Skin epidermis (tissue), 12 donors: ENCODE measurements at regions not wholly inside any gene's neighbourhood (a gene's known extent, or its start where the extent isn't known, plus 50 kb on each side); places are given as distances from the start of the nearest gene placed in this dataset.

ENCODE experiments used
- H3K27ac ChIP-seq, 21 experiments: fragments of 200-600 bp; sonication (generic) in 11 of 21; one replicate each; pipeline ENCODE4 v1.5.0; 2020; ENCODE audit warnings: mild to moderate bottlenecking in 3 of 21, inconsistent platforms in 2 of 21, moderate library complexity in 2 of 21
- H3K4me3 ChIP-seq, 7 experiments: fragments of 200-600 bp; sonication (generic) in 2 of 7; one replicate each; pipeline ENCODE4 v1.5.0; 2020; ENCODE audit warnings: inconsistent platforms in 2 of 7, mild to moderate bottlenecking in 2 of 7, moderate library complexity in 1 of 7

DNA sequence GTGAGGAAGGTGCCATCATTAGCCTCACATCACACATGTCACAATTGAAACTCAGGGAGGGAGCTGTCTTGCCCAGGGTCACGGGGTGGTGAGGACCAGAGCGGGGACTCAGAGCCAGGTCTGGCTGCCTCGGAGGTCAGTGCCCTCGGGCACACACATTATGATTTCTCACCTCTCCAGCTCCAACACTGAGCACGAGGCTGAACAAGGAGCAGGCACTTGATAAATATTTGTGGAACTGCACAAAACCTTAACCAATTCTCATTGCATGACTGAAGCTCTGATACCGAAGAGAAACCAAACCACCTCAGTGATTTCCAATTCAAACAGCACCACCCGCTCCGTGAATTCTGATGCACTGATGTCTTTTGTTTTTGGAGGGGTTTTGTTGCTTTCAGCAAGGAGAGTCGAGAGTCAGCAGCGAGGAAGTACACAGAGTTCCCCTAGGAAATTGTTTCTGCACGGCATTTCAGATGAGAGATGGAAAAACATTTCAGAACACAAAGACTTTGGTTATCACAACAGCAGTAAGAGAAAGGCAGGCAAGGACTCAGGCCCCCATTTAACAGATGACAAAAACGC, 55.3 kb upstream of the ZMIZ1 start:
- no peak overlapping the region for H3K27ac ChIP-seq
- no peak overlapping the region for H3K4me3 ChIP-seq

DNA sequence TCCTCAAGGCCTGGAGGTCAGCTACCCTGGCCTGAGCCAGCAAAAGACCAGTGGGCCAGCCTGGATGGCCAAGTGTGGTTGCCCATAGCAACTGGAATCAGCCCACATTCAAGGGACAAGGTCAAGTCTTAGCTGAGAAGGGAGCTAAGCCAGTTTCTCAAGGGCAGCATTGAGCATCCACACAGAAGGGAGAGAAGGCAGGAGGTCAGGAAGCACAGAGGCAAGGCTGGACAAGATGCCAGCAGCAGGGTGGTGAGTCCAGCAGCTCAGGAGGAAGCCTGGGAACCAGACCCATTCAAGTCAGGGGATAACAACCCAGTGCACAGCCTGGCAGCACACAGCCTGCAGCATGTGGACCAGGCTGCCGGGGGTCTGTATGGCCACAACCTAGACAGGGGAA, 54.0 kb upstream of the ZMIZ1 start:
- H3K27ac ChIP-seq: no peak overlapping the region

DNA sequence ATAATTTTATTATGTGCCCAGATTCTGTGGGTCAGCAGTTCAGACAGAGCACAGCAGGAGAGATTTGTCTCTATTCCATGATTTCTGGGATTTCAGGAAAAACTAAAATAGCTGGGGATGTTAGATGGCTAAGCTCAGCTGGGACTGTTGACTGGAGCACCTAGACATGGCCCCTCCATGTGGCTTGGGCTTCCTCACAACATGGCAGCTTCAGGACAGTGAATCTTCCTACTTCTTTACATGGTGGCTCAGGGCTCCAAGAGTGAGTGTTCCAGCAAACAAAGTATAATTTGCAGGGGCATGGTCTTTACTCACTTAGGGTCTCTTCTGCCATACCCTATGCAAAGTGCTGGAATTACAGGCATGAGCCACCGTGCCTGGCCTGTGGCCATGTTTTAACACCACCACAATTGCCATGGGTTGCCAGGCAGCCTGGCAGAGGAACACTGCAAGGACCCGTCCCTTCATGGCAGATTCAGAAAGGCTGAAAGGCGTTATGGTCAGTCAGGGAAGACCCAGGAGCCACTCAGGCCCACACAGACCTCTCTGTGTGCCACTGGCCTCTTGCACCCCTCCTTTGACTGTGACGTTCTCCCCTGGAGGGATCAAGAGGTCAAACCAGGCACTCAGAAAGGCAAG, 50.8 kb upstream of the ZMIZ1 start:
- Histone ChIP-seq H3K4me3 (no peak overlapping the region), H3K27ac (peak overlapping the region in 18 of 21 experiments; percentile 8 to 82 (median 68))

More for the DNA sequence above, 54.0 kb upstream of the ZMIZ1 start:
- no peak overlapping the region for H3K4me3 ChIP-seq

DNA sequence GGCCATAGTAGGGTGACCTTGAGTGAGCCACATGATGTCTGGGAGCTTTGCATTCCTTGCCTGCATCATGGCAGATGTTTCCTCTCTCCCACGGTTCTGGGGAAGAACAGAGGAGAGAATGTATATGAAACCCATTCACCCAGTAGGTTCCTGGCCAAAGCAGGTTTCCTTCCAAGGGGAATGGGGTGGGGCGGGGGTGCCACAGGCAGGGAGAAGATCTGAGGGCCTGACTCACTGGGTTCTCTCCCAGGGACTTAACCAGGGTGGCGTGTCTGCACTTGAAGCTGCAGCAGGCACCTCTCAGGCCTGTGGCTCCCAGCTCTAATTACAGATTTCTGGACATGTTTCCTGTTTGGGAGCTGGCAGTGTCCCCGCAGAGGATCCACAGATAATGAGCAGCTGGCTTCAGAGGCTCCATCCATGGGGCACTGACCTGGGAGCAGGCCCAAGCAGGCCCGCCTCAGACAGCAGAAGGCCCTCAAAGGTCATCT, 50.2 kb upstream of the ZMIZ1 start:
- H3K27ac ChIP-seq: peak overlapping the region in 18 of 21 experiments; percentile 34 to 82 (median 68)
- no peak overlapping the region for H3K4me3 ChIP-seq
